ENCODE measurements at regions not wholly inside any gene's neighbourhood (a gene's known extent, or its start where the extent isn't known, plus 50 kb on each side); places are given as distances from the start of the nearest gene placed in this dataset.
"Not testable (repeated sequence)": the region's sequence is repeated elsewhere in the genome, so short reads cannot be mapped to it uniquely, and the experiment has no call there.

GRCh38 chrX:7987160-7988012, 60.2 kb upstream of the PNPLA4 start:
- no peaks in the 10 kb centered on the region for H3K36me3 Mint-ChIP-seq
- Histone ChIP-seq H3K27me3 (ENCODE audit: insufficient read depth, low read length, poor library complexity, severe bottlenecking) (no peaks in the 10 kb centered on the region), H3K27ac (ENCODE audit: low read depth, low read length) (no peak overlapping the region), H3K4me3 (ENCODE audit: low read length) (no peak overlapping the region), H3K9me3 (ENCODE audit: low read length) (no peaks in the 10 kb centered on the region), H3K36me3 (ENCODE audit: insufficient read depth, low read length) (no peaks in the 10 kb centered on the region), H3K4me1 (ENCODE audit: insufficient read depth, low read length) (no peaks in the 10 kb centered on the region)
- H3K4me1 Mint-ChIP-seq: no peaks in the 10 kb centered on the region
- H3K27me3 Mint-ChIP-seq: peaks cover 0 to 5% of the 10 kb centered on the region in 2 donors
- no peak for DNase-seq
- no peaks in the 10 kb centered on the region for H3K9me3 Mint-ChIP-seq
- POLR2A ChIA-PET: no interaction called here
- CTCF ChIA-PET: no interaction called here
- H3K27ac Mint-ChIP-seq: no peak overlapping the region
- no peak overlapping the region for H3K4me3 Mint-ChIP-seq

DNA sequence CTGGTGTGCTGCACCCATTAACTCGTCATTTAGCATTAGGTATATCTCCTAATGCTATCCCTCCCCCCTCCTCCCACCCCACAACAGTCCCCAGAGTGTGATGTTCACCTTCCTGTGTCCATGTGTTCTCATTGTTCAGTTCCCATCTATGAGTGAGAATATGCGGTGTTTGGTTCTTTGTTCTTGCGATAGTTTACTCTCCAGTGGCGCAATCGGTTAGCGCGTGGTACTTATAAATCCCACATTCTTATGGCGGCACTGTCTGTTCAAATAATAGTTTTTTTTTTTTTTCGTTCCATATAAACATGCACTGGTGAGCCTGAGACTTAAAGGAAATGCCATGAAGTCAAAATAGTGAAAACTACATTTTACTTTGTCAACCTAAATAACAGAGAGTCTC, 59.5 kb upstream of the PNPLA4 start:
- H3K4me3 Mint-ChIP-seq; H3K27me3 Mint-ChIP-seq; H3K4me1 ChIP-seq (ENCODE audit: insufficient read depth, low read length); H3K36me3 ChIP-seq (ENCODE audit: insufficient read depth, low read length); DNase-seq; H3K27ac ChIP-seq (ENCODE audit: low read depth, low read length); H3K9me3 ChIP-seq (ENCODE audit: low read length); H3K9me3 Mint-ChIP-seq; CTCF ChIA-PET; H3K27me3 ChIP-seq (ENCODE audit: insufficient read depth, low read length, poor library complexity, severe bottlenecking); POLR2A ChIA-PET; H3K36me3 Mint-ChIP-seq; H3K27ac Mint-ChIP-seq; H3K4me3 ChIP-seq (ENCODE audit: low read length); H3K4me1 Mint-ChIP-seq: not testable (repeated sequence)

- Histone ChIP-seq H3K4me3 (ENCODE audit: low read length) (no peak overlapping the region), H3K27me3 (ENCODE audit: insufficient read depth, low read length, poor library complexity, severe bottlenecking) (no peaks in the 10 kb centered on the region), H3K9me3 (ENCODE audit: low read length) (no peaks in the 10 kb centered on the region), H3K36me3 (ENCODE audit: insufficient read depth, low read length) (no peaks in the 10 kb centered on the region), H3K27ac (ENCODE audit: low read depth, low read length) (no peak overlapping the region), H3K4me1 (ENCODE audit: insufficient read depth, low read length) (no peaks in the 10 kb centered on the region)
- no peak for DNase-seq
- CTCF ChIA-PET: no interaction called here
- no peak overlapping the region for H3K27ac Mint-ChIP-seq
- H3K27me3 Mint-ChIP-seq: peaks cover 0 to 5% of the 10 kb centered on the region in 2 donors
- H3K9me3 Mint-ChIP-seq: no peaks in the 10 kb centered on the region
- POLR2A ChIA-PET: no interaction called here
- no peak overlapping the region for H3K4me3 Mint-ChIP-seq
- H3K36me3 Mint-ChIP-seq: no peaks in the 10 kb centered on the region
- H3K4me1 Mint-ChIP-seq: no peaks in the 10 kb centered on the region
These were observed 58.4 kb upstream of the PNPLA4 start for GRCh38 chrX:7985568-7985967.

- CTCF ChIA-PET: no interaction called here
- DNase-seq: no peak
- peaks cover 0 to 6% of the 10 kb centered on the region in 2 donors for H3K27me3 Mint-ChIP-seq
- no peak overlapping the region for H3K4me3 ChIP-seq (ENCODE audit: low read length)
- H3K9me3 ChIP-seq (ENCODE audit: low read length): no peaks in the 10 kb centered on the region
- H3K36me3 Mint-ChIP-seq: no peaks in the 10 kb centered on the region
- no peaks in the 10 kb centered on the region for H3K9me3 Mint-ChIP-seq
- H3K27ac Mint-ChIP-seq: no peak overlapping the region
- H3K4me1 Mint-ChIP-seq: no peaks in the 10 kb centered on the region
- no peaks in the 10 kb centered on the region for H3K36me3 ChIP-seq (ENCODE audit: insufficient read depth, low read length)
- POLR2A ChIA-PET: no interaction called here
- no peaks in the 10 kb centered on the region for H3K4me1 ChIP-seq (ENCODE audit: insufficient read depth, low read length)
- H3K4me3 Mint-ChIP-seq: no peak overlapping the region
- no peaks in the 10 kb centered on the region for H3K27me3 ChIP-seq (ENCODE audit: insufficient read depth, low read length, poor library complexity, severe bottlenecking)
- no peak overlapping the region for H3K27ac ChIP-seq (ENCODE audit: low read depth, low read length)
These were observed 56.4 kb upstream of the PNPLA4 start for GRCh38 chrX:7983581-7983980.
